Tibial nerve (tissue), 4 donors: ENCODE measurements at regions not wholly inside any gene's neighbourhood (a gene's known extent, or its start where the extent isn't known, plus 50 kb on each side); places are given as distances from the start of the nearest gene placed in this dataset.
"Not testable (repeated sequence)": the region's sequence is repeated elsewhere in the genome, so short reads cannot be mapped to it uniquely, and the experiment has no call there.

Source experiments
- CTCF ChIP-seq, 5 experiments: fragments of 200-600 bp in 3 of 5; fragments of 450-650 bp in 2 of 5; sonication (generic) in 3 of 5; IDR thresholded peaks; one replicate each; pipeline ENCODE4 v1.5.1; 2016 to 2019; ENCODE audit warnings: antibody characterized with exemption in 5 of 5, mild to moderate bottlenecking in 3 of 5, moderate library complexity in 2 of 5
- EP300 ChIP-seq, 2 donors: sonication (generic); formaldehyde crosslinking; IDR thresholded peaks; one replicate each; pipeline ENCODE4 v1.6.1; 2017; ENCODE audit warnings: antibody characterized with exemption in 2 of 2, mild to moderate bottlenecking in 1 of 2

DNA sequence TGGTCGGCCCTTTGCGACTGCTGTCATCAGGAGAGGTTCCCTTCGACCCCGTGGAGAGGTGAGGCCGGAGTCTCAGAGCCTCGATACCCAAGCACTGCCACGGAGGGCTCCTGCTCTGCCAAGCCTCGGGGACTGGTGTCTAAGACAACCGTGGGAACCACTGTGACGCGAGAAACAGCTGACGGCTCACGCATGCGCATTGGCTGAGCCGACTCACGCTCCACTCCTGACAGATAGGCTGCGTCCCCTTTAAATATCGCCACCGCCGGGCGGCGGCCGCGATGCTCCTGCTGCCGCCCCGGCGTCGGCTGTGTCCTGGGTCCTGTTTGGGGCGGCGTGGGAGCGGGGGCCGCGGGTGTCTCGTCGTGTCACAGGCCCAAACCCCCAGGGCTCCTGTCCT is 708.9 kb upstream of the TPTE start:
- not testable (repeated sequence) for TF ChIP-seq EP300, CTCF (IDR thresholded peaks at IDR 0.05)
